Inferior parietal cortex (tissue), 1 donor: ENCODE measurements at regions not wholly inside any gene's neighbourhood (a gene's known extent, or its start where the extent isn't known, plus 50 kb on each side); places are given as distances from the start of the nearest gene placed in this dataset.
"Not testable (repeated sequence)": the region's sequence is repeated elsewhere in the genome, so short reads cannot be mapped to it uniquely, and the experiment has no call there.

ENCODE experiments used
- DNase-seq: peaks from one replicate; pipeline ENCODE4 v3.0.0-alpha.2; 2016; ENCODE audit errors: extremely low spot score

DNA sequence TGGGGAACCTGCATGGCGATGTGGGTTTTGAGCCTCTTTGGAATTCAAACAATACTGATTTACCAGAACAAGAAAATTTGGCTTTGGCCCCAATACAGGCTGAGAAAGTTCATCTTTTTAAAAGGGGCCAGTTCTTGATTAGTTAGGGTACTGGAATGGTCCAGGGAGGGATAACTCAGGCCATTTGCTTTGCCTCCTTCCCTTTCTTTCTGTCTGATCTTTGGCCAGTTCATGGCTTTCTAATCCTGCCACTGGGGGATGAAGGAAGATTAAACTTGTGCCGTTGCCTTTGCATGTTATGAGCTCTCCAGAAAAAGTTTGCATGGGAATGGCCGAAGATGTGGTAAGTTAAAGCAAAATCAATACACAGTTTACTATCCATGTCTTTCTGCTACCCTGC is 78.4 kb downstream of the ADAMTS15 start:
- DNase-seq, result no peak

DNA sequence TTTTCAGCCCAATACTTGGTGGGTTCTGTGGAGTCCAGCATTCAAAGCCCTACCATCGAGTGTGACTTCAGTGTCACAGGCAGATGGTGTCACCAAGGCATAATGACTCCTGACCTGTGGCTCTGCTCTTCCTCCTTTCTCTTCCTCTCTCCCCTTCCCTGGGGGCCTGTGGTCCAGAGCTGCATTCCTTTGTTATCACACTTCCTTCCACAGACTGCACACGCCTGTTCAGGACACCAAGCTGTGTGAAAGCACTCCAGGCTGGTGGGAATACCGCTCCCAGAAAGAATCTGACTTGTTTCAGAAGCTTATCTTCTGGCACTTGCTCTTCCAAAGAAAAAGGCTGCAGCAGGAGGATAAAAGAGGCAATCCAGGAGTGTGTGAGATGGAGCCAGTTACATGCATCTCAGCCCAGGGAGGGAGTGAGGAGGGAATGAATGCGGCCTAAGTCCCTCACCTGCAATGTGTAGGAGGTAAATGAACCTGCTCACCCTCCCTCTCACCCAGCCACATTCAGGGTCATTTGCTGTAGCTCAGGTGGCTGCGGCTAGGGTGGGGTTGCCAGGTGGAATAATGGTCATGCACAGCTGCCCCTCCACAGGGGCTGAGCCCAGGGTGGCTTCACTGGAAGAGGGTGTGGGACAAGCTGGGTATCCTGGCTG is 79.3 kb downstream of the ADAMTS15 start:
- no peak for DNase-seq

DNA sequence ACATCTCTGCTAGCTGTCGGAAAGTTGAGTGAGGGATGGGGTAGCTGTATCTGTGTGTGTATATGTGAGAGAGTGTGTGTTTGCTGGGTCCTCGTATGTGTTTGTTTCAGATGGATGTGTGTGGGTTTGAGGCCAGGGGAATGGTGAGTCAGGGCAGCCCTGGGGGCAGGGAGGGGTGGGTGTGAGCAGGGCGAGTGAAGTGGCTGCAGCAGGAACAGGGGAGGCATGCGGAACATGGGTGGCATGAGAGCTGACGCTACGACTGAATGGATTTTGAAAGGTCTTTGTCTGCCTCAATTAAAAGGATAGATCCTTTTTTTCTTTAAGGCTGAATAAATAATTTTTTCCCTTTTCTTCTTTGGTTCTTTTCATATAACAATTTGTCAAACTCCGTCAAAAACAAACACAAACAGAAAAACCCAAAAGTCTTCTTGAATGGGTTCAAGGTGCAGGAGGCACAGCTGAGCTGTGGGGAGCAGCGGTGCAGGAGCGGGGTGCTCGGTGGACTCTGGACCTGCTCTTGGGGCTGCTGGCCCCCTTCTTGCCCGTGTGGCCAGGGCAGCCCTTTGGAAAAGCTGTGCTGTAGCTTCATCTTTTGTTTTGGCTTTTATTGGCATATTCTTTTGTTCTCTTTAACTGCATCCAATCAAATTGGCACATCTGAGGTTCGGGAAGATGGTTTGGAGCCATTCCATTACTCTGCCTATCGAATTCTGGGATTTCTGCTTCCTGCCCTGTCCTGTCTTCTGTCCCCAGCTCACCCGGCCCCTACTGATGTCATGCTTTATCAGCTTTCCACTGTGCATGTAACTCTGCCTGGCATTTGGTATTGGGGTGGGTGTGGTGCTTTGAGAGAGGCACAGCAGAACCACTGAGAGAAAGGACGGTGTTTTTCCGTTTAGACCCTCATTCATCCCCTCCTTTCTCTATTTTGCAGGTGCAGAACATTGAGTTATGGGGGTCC is 80.1 kb downstream of the ADAMTS15 start:
- no peak for DNase-seq

DNA sequence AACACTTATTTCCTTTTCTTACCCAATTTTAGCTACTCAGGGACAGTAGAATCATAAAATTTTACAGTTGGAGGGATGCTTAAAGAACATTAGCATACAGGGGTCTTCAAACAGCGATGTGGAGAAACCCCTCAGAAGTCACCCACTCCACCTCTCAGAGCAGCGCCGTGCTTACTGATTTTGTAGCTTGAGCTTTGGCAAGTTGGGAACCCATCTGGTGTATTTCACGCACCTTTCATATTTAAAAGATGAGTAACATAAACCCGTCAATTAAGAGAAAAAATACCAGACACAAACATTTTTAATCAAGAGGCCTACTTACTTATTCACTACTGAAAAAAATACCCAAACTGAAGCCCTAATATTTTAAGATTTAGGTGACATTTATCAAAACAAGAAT is 80.9 kb downstream of the ADAMTS15 start:
- DNase-seq, result no peak

DNA sequence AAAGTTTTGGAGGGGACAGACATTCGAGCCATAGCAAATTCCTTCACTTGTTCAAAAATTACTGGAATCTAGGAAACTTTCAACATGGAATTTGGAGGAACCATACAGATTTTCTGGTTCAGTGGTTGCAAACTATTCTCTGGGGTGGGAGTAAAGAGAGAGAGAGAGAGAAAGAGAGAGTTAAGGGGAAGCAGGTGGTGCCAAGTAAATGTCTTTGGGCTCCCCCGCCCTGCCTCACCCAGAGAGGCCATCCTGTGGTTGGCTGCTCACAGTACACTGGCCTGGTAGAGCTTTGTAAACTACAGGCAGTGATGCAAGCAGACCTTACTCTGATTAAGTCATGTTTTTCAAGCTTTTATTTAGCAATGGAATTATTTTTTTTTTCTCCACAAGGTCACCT is 82.6 kb downstream of the ADAMTS15 start:
- no peak for DNase-seq

DNA sequence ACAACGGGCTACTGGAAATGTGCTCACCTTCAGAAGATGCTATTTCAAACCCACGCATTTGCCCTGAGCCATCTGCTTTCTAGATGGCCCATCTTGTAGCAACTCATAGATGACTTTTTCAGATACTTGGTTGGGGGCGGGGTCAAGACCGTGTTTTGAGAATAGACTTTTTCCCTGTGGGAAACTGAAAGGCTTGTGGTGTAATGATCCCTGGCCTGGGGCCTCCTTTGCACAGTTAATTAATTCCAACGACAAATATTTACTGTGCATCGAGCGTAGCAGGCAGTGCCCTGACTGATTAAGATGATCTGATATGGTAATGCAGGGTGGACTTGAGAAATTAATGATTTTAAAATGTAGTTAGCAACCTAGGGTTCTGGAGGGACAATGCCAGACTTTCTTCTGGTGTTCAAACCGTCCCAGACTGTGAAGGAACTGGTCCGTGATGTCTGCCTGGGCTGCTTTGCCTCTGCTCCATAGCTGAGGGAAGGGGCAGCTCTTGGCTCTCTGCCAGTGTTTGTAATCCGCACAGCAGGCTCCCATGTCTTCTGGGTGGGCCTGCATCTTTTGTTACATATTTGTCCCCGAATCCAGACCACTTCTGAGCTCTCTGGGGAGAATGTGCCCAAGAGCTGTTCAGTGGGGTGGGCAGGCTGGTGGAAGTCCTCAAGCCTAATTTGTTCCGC is 84.8 kb downstream of the ADAMTS15 start:
- DNase-seq, result no peak

DNA sequence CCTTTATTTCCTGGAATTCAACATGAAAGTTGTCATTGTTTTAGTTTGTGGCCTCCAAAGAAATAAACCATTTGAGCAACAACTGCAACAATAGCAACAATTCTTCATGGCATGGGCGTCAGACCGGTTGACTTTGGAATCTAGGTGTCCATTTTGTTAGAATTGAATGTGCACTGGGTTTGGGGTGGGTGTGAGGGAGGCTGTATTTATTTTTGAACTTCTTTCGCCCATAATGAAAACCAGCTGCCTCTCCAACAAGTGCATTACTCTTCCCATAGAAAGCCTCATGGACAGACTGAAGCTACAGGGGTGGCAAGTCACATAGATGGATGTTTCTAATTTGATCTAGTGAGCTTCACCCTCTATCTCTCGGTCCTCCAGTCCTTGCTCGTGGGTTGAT is 85.4 kb downstream of the ADAMTS15 start:
- DNase-seq, result no peak

DNA sequence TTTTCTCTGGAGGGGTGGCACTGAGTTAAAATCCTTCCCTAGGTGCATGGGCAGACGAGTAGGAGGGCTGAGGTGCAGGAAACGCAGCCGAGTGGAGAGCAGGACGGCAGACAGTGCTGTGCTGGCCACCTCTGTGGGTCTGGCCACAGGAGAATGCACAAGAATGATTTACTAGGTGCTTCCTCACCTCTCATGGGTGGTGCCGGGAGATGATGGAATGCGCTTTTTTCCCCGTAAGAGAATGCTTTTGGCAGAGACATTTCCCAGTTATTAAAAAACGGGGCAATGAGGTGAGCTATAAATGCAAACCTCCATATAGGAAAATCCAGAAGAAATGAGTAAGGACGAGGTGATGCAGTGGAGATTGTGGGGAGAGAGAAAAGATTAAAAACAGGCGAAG is 86.1 kb downstream of the ADAMTS15 start:
- DNase-seq, result no peak

DNA sequence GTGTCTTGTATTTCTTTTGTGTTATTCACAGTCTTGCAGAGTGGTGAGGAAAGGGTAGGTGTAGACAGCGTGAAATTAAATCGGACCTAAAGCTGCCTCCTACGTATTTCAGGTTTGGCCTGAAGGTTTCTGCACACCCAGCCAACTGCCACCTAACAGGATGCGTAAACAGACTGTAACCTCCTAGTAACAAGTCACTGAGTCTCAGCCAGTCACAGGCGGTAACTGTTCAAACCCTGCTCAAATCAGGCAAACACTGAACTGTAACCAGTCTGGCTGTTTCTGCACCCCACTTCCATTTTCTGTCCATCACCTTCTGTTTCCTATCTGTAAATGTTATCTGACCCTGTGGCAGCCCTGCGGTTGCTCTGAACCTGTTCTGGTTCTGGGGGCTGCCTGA is 87.1 kb downstream of the ADAMTS15 start:
- no peak for DNase-seq

DNA sequence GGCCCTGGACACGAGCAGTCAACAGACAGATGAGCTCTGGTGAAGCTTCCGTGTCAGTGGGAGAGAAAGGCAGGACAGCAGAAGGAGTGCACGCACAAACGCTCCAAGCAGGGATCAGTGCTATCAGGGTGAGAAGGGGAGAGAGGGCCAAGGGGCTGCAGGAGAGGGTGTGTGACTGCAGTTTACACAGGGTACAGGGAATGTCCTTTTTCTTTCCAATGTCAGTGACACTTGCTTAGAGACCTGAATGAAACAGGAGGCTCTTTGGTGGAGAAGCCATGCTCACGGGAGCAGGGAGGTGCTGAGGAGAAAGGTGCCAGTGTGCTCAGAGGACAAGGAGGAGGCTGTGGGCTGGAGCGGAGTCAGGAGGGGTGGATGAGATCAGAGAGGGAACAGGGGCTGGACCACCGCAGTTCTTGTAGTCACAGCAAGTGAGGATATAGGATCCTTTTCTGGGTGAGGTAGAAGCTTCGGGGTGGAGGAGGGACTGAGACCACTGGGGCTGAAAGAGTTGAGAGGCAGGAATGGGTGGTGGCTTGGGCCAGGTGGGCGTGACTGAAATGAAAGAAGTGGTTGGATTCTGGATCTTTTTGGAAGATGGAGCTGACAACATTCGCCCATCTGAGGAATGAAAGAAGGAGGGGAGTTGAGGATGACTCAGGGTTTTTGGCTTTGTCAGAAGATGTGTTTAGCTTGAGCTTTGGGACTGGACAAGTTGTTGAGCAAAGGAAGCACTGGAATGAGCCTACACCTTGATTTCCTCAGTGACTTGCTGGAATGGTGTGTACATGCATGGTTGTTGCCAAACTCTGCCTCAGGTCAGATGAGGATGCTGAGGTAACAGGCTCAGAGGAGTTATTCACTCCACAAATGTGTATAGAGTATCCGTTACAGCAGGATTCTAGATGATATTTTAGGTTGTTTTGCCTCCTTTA is 87.9 kb downstream of the ADAMTS15 start:
- DNase-seq, result no peak

DNA sequence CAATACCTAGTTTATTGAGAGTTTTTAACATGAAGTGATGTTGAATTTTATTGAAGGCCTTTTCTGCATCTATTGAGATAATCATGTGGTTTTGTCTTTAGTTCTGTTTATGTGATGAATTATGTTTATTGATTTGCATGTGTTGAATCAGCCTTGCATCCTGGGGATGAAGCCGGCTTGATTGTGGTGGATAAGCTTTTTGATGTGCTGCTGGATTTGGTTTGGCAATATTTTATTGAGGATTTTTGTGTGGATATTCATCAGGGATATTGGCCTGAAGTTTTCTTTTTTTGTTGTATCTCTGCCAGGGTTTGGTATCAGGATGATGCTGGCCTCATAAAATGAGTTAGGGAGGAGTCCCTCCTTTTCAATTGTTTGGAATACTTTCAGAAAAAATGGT is 91.2 kb downstream of the ADAMTS15 start:
- not testable (repeated sequence) for DNase-seq

DNA sequence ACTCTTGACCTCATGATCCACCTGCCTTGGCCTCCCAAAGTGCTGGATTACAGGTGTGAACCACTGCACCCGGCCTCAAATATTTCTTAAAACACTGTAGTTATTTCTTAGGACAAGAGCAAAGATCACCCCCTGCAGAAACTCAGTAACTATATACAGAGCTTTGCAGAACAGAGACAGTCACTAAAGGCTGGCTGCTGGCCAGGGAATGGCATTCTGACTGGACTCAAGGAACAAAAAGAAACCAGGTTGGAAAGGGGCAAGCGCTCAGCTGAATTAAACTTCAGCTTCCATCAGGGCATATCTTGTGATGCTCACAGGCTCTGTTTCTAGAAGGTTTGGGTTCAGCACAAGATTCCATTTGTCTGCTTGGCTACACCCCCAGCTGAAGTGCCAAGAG is 95.8 kb downstream of the ADAMTS15 start:
- DNase-seq, result no peak

DNA sequence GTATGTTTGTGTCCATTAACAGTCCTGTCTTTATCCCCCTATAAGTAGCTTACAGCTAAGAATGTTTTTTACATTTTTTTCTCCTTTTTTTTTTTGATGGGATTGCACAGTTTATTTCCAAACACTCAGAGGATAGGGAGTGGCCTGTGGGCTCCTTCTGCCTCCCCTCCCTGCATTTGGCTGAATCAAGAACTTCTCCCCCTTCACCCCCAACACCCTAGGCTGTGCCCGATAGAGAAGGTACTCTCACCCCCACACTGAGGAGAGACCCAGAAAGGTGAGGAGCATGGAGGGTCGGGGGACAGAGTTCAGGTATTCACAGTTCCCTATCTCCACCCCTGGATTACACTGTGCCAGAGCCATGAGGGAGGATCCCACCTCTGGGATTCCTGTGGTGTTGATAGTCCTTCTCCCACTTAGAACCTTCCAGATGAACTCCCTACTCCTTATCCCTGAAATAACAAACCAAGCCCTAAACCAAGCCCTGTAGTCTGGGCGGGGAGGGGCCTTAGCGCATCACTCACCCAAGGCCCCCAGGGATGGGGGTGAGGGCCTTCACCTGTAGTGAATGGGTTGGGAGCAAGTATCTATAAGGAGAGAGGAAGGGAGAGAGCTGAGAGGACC is 97.1 kb downstream of the ADAMTS15 start:
- DNase-seq, result no peak

DNA sequence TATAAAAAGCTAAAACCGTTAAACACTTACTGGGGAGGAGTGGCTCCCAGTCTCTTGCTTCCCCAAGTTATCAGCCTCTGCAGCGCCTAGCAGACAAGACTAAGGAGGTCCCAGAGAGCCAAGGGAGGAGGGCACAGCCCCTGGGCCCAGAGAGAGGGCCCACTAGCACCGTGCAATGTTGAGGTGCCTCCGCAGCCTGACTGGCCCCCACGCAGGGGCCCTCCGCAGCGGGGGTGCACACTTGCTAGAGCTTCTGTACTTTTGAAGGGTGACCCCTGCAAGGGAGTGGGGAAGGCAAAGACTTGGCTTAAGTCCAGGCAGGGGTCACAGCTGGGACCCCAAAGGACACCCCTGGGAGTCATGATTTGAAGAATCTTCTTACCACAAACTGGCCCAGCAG is 98.0 kb downstream of the ADAMTS15 start:
- DNase-seq, result no peak

DNA sequence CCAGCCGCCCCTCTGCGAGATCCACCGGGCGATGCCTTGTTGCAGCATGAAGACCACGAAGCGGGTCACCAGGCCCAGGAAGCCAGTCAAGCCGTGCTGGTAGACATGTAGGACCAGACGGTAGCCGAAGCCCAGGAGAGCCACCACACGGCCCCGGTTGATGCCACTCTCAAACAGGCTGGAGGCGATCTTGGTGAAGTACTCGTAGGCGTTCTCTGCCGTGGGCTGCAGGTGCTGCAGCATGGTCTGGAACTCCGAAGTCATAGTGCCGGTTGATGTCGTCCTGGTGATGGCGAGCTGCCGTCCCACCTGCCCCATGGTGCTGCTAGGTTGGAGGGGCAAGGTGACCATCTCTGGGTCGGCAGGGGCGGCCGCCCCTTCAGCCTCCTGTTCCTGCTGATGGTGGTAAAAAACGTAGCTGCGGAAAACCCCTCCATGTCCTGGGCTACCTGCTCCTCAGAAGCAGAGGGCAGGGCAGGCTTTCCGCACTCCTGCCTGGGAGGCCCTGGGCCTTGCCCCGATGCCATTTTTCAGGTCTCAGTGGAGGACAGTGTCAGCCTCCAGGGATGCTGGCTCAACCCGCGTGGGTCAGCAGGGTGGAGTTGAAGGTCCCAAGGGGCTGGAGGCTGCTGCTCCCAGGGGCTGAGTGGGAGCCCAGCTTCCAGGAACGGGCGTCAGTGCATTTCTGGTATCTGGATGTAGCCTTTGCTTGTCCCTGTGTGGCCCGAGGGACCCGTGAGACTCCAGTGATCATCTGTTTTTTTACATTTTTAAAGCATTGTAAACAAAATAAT is 98.7 kb downstream of the ADAMTS15 start:
- DNase-seq, result no peak

DNA sequence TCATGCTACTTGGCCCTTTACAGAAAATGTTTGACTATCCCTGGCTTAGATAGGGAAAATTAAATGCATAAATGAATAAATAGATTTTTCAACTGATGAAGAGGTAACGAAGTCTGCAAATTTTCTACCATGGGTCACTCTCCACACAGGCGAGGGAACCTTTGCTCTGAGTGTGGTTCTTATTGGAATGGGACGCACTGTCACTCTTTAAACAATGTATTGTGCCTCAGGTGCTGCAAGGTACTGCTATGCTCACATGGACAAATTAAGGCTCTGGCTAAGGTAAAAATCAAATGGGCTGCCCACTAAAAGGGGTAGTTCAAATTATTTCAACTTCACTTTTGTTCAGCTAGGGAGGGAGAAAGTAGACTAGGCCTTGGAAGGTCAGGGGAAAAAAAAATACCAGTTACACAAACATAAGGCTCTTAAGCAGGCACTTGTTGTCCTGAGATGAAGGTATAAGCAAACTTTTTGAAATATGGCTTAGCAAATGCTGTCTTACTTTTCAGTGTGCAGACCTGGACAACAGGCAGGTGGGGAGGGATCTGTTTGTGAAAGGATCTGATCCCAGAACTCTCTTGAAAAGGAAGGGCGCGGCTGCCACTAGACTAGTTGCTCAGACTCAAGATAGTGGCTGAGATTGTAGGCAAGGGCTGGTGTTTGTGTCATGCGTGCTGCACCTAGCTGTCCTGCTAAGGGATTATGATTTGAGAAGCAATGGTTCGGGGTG is 99.5 kb downstream of the ADAMTS15 start:
- DNase-seq, result no peak

DNA sequence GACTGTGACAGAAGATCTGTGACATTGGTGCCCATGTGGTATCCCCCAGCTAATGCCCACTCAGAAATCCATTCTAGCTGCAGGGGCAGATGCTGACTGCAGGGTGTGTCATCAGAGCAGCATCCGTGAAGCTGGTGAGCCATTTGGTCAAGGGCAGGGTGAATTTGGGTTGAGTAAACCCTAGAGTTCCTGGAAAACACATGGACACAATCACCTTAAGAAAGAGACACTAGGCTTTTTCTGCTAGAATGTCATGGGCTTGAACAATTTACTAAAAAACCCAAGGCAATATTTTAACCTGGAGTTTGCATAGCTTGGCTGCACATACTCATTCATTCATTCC is 100.0 kb downstream of the ADAMTS15 start:
- DNase-seq, result no peak

DNA sequence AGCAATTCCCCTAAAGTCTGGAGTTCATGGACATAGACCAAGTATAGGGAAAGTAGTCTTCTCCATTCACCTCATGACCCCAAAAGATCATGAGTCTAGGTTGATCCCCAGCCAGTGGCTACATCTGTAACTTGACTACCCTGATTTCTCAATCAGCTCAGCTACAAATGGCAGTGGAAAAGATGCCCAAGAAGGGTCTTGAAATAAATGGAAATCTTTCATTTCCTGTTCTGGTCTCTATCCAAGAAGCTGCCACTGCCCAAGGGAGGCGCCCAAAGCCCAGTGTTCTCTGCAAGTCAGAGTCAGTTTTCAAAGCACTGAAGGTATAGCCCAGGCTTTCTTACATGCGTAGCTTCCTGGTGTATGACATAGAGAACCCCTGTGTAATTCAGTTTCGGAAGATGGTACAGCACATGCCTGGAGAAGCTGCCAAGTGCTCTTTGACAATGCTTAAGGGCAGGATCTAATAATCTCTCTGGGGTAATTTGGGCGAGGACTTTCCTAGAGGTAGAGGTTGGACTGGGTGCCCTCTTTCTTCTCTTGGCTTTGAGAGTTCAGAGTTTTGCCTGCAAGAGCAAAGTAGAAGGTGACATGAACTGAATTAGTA is 101.1 kb downstream of the ADAMTS15 start:
- no peak for DNase-seq

DNA sequence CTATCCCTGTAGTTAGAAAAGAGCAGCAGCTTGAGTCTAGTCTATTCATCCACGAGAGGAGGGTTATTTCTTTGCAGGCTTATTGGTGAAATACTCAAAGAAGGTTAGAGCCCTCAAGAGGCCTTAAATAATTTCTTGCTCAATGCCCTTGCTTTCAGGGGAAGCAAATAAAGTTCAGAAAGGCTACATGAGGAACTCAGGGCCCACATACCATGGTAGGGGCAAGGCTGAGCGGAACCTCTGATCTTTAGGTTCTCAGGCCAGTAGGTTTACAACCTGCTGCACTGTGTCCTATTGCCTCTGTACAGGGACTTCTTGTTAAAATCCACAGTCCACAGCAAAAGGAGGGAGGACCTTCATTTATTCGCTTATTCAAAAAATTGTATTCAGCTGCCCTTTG is 101.7 kb downstream of the ADAMTS15 start:
- DNase-seq, result no peak
